Forelimb muscle (tissue), 1 donor: ENCODE measurements at regions not wholly inside any gene's neighbourhood (a gene's known extent, or its start where the extent isn't known, plus 50 kb on each side); places are given as distances from the start of the nearest gene placed in this dataset.
A peak's percentile ranks its signal among the peaks of the same experiment; 100 is the strongest.

Experiments used
- DNase-seq: peaks from one replicate; pipeline ENCODE4 v3.0.0-alpha.2; 2013; ENCODE audit warnings: low read depth

GRCh38 chr17:65366102-65366844 lies 195.2 kb downstream of the AXIN2 start:
- no peak for DNase-seq

- DNase-seq, result no peak
These were observed 196.3 kb downstream of the AXIN2 start for GRCh38 chr17:65365169-65365568.

- DNase-seq, result no peak
These were observed 197.0 kb downstream of the AXIN2 start for GRCh38 chr17:65364438-65364837.

DNA sequence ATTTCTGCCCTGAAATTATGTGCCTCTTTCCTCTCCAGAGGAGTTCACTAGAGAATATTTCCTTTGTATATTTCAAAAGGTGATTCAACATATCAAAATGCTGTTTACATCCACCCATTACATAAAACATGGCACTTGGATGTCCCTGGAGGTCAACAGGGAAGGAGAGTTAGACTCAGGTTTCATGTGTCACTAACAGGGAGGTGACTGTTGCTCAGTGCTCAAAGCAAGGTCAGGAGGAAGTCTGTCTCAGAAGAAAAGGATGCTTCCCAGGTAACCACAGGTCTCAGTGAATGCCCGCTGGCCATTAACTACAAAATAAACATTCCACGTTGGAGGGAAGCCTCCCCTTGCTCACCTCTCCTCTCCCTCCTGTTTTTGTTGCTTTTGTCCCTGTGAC lies 198.6 kb downstream of the AXIN2 start:
- DNase-seq, result no peak

DNA sequence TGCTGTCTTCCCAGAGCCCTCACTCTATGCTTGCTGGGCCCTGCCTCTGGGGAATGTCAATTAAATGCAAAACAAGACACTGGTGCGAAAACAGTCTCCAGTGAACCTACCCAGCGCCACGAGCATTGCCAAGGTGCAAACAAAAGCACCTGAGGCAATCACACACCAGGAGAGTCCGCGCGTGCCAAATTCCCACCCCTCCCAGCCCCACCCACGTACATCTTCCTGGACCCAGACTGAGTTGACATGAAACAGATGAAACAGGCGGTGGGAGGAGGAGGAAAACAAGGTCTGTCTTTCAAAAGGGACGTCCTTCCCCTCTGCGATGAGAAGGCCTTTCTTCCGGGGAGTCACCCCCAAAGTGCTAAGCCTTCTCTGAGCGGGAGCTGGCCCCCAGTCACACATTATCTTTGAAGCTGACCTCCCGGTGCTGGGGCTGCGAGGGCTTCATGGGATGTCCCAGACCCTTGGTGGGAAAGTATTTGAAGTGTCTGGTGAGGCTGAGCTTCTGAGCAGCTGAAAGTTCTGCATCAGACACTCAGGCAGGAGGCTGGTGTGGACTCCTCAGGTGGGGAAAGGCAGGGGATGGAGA lies 200.4 kb downstream of the AXIN2 start:
- DNase-seq, result no peak

GRCh38 chr17:65359016-65359415 lies 202.4 kb downstream of the AXIN2 start:
- DNase-seq, result no peak

DNA sequence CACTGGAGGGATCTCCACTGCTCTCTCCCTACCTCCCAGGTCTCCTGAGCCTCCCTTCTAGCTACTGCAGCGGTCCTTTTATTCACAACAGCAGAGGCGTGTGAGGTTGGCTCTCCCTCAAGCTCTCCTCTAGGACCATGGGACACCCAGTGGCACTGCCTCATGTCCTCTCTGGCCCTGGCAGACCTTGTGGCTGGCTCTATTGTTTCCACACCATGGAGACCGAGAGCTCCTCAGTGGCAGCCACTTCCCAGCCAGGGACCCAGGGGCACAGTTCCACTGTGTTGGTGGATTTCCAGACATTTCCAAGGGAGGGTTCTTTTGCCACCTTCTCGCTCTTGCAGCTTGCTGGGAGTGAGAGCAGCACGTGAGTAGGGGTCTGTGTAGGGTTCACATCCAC lies 204.9 kb downstream of the AXIN2 start:
- DNase-seq, result no peak

DNA sequence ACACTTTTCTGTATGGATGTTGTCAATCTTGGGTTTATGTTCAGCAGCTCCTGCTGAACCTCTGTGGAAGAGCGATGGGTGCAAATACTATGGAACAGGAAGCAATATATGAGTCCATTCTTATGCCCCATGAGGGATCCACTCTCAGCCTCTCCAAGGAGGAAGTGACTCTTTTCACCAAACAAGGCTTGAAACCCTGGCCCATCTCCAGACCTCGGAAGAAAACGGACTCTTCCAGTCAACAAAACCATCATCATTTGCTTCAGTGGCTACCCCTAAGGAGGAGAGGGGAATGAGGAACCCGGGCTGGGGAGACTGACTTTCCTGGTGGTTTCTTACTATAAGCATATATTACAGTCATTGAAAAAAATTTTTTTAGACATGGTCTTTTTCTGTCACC lies 206.2 kb downstream of the AXIN2 start:
- DNase-seq, result no peak

- no peak for DNase-seq
These were observed 211.5 kb downstream of the AXIN2 start for GRCh38 chr17:65349916-65350315.

GRCh38 chr17:65346166-65346565 lies 209.0 kb downstream of the RGS9 start:
- no peak for DNase-seq

GRCh38 chr17:65345261-65346005 lies 208.3 kb downstream of the RGS9 start:
- no peak for DNase-seq

- DNase-seq, result no peak
These were observed 203.2 kb downstream of the RGS9 start for GRCh38 chr17:65340401-65340800.

GRCh38 chr17:65334406-65334805 lies 197.2 kb downstream of the RGS9 start:
- no peak for DNase-seq

- no peak for DNase-seq
These were observed 195.6 kb downstream of the RGS9 start for GRCh38 chr17:65332779-65333178.

DNA sequence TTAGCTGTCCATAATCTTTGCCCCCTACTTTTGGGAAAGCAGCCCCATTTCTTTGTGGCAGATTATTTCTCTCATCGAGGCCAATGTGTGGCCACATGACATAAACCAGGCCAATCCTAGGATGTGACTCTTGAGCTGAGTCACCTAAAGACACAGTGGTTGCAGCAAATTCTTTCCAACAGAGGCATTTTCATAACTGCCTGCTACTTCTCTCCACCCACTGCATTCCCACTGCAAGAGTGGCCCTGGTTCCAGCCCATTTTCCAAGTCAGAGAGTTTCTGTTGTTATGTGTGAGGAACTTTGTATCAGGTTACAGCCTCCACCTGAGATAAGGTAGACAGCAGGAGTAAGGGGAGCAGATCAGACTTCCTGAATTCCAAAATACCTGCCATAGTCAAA lies 195.2 kb downstream of the RGS9 start:
- DNase-seq, result no peak

- no peak for DNase-seq
These were observed 191.4 kb downstream of the RGS9 start for GRCh38 chr17:65328567-65328966.

DNA sequence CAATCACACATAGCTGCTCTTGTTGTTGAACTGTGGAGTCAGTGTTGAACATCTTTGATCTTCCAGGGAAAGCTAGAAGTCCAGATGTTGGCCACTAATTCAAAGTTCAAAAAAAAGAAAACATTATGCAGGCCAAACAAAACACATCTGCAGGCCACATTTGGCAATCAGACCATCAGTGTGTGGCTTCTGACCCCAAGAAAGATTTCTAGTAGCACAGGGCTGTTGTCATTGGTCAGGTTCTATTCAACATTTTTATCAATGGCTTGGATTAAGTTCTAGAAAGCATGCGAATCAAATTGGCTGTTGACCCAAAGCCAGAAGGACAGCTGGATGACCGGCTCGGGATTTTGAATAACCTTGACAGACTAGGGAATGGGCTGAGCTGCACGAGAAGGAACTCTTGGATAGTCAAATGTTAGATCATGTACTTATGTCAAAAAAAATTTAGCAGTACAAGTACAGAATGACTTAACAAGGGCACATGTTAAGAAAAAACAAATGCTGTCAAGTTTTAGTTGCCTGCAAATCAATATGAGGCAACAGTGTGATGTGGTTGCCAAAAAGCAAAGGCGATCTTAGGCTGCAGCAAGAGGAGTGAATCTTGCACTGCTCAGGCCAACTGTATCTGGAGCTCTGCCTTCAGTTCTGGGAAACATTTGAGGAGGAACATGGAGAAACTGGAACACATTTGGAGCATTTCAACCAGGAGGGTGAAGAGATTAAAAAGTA lies 187.6 kb downstream of the RGS9 start:
- DNase-seq, result peak; percentile 49

DNA sequence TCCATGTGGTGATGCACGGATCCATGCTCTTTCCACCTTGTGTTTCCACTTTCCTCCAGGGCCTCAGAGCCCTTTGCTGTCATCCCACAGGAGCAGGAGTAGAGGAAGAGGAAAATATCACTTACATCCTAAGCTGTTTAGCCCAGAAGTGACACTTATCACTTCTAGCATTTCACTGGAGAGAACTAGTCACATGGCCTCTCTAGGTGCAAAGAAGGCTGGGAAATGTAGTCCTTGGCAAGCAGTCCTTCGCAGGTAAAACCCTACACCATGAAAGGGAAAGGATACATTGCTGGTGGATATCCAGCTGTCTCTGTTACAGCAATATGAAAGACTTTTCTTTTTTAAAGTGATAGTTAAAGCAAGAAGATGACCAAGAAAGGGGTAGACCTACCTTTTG lies 185.9 kb downstream of the RGS9 start:
- DNase-seq, result no peak

DNA sequence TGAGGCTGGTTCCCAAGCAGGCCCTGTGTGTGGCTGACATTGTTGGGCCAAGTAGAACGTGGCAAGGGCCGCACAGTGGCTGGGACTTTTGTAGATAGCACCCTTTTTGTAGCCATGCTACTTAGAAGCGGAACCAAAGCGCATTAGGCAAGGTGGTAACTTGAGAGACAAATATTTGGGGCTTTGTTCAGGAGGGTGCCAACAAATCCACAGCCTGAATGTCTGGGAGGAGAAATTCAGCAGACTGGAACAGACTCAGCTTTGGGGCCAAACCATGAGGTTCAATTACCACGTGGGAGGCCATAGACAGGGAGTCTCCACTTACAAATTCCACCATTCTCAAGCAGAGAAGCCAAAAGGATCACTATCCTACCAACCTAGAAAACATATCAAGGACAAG lies 183.7 kb downstream of the RGS9 start:
- DNase-seq, result no peak

DNA sequence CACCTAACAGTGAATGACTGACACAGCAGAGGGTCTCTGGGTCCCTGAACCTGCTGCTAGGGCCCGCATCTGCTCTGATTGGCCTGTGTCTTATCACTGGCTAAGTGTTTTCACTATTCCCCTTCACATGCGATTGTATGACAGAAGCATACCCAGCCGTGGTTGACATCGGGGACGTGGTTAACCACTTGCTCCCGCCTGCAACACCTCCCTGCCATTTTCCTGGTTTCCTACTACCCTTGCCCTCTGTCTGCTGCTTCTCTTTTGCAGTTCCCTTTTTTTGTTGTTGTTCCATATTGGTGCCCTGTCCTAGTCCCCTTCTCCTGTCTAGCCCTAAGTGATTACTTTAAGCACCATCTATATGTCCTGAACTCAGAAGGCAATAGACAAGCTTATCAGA lies 177.0 kb downstream of the RGS9 start:
- no peak for DNase-seq

- DNase-seq, result no peak
These were observed 175.7 kb downstream of the RGS9 start for GRCh38 chr17:65312718-65313377.

- no peak for DNase-seq
These were observed 174.1 kb downstream of the RGS9 start for GRCh38 chr17:65311261-65311660.
